Activated CD8-positive, alpha-beta memory T cell treated with anti-CD3 and anti-CD28 coated beads for 48 hours (primary cell): ENCODE measurements at regions not wholly inside any gene's neighbourhood (a gene's known extent, or its start where the extent isn't known, plus 50 kb on each side); places are given as distances from the start of the nearest gene placed in this dataset.

Source experiments
- DNase-seq, 3 experiments: peaks; one replicate each; pipeline ENCODE4 v3.0.0-alpha.2; 2020; ENCODE audit warnings: low read depth in 2 of 3, low spot score in 2 of 3

DNA sequence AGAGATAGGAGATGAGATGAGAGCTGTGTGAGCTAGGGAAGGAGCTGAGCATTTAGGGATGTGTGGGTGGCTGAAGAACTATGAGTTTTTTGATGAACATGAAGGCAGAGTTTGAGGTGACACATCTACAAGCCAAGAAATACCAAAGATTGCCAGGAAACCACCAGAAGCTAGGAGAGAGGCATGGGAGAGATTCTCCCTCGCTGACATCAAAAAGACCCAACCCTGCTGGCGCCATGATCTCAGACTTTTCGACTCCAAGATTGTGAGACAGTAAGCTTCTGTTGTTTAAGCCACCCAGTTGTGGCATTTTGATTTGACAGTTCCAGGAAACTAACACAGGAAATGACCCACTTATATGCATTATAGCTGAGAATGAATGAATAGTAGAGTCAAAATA is 790.9 kb downstream of the TFAP2A start:
- DNase-seq = no peak

DNA sequence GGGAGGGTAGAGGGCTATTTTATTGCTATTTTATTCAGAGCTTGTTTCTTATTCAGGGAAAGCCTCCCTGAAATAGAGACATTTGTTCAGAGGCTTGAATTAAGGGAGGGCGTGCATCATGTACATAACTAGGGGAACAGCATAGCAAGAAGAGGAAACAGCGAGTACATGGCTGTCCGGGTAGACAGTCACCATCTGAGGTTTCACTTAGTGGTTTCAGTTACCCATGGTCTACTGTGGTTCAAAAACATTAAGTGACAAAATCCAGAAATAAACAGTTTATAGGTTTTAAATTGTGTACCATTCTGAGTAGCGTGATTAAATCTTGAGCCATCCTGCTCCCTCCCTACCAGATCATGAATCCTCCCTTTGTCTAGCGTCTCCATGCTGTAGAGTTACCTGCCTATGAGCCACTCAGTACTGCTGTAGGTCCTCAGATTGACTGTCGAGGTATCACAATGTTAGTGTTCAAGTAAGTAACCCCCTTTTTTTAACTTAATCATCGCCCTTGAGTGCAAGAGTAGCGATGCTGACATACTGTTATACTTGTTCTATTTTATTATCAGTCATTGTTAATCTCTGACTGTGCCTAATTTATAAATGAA is 791.5 kb downstream of the TFAP2A start:
- no peak for DNase-seq

GRCh38 chr6:9621276-9621675 is 793.6 kb downstream of the TFAP2A start:
- no peak for DNase-seq

- DNase-seq = no peak
Observed at GRCh38 chr6:9620687-9621086, 794.2 kb downstream of the TFAP2A start.

DNA sequence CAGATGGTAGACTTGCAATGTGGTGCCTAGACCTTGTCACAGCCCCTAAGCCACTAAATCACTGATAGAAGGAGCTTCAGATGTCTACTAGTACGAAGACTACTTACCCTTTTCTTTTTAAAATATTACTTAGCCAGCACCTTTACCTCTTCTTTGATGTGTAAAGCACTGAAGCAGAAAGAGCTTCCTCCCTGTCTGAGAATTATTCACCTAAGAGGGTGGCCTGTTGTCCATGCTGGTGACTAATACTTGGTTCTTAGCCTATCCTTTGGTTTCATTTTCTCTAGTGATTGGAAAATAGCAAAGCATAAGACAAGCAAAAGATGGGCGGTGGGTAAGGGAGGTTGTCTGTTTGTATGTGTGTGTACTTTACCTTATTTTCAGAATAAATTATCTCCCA is 794.6 kb downstream of the TFAP2A start:
- DNase-seq = no peak

GRCh38 chr6:9614778-9615177 is 800.1 kb downstream of the TFAP2A start:
- no peak for DNase-seq

GRCh38 chr6:9612489-9612888 is 802.4 kb downstream of the TFAP2A start:
- no peak for DNase-seq

GRCh38 chr6:9610620-9611415 is 804.1 kb downstream of the TFAP2A start:
- no peak for DNase-seq

GRCh38 chr6:9606435-9607134 is 808.3 kb downstream of the TFAP2A start:
- no peak for DNase-seq

GRCh38 chr6:9594746-9595145 is 820.1 kb downstream of the TFAP2A start:
- DNase-seq = no peak

- DNase-seq = no peak
Observed at GRCh38 chr6:9593554-9593953, 821.3 kb downstream of the TFAP2A start.

- no peak for DNase-seq
Observed at GRCh38 chr6:9583753-9584352, 831.0 kb downstream of the TFAP2A start.

GRCh38 chr6:9581155-9581554 is 833.7 kb downstream of the TFAP2A start:
- DNase-seq = no peak

- no peak for DNase-seq
Observed at GRCh38 chr6:9576521-9576920, 838.4 kb downstream of the TFAP2A start.

DNA sequence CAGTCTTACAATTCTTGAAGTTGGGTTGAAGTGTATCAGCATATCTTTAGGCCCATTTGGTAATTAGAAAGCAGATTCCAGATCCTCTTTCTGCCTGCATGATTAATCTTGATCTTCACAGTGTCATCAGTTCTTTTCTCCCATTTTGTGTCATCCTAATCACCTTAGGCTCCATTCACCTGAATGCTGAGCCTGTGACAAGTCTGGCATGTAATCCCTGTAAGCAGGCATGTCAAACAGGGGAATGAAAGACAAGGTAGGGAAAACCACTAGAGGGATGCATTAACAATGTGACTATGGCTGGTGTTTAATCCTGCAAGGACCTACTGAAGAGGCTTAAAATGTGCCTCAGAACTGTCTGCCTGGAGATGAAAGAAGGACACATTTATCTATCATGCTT is 848.8 kb downstream of the TFAP2A start:
- DNase-seq = no peak

DNA sequence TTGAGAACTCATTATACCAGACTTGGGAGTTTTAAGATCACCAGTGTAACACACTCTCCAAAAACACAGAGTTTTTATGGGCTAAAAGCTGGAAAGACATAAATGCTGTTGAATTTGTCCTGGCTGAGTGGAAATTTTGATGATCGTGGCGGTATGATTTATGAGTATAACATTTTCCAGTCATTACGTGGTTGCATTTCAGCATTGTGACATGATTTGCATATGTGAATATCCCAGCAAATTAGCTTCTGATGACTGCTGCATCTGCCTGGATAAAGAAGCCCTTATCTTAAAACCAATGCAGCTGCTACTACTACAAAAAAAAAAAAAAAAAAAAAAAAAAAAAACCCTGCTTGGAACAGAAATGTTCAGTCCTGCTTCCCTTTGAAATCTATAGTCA is 850.9 kb downstream of the TFAP2A start:
- DNase-seq = no peak

DNA sequence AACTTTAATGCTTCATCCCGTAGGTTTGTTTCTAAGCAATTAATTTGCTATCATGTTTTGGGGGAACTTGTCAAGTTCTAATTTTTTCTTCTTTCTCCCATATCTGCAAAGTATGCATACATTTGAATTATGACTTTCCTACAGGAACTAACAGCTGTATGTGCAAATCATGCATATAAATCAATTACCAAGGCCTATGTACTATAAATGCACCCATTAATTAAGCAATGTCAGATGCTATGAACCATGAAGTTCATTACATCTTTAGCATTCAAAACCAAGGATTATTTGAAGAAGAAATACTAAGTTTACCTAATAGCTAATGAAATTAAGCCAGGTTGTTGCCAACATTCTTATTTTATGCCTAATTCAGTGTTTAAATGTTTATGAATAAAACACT is 851.3 kb downstream of the TFAP2A start:
- no peak for DNase-seq

DNA sequence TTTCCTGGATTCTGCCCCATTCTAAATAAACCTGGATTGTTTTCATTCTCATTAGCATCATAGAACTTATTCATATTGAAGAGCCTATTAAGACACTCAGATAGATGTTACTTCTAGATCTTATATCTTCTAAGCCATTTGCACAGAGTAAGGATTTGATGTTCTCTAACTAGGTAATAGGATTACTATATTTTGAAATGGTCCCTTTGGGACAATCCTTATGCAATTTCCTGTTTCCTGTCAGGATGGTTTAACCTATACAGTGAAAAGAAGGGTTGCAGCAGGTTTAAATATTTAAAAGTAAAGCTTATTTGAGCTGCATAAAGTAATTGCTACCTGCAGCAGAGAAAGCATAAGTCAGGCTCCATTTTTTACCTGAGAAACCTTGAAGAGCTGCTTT is 860.1 kb downstream of the TFAP2A start:
- no peak for DNase-seq

DNA sequence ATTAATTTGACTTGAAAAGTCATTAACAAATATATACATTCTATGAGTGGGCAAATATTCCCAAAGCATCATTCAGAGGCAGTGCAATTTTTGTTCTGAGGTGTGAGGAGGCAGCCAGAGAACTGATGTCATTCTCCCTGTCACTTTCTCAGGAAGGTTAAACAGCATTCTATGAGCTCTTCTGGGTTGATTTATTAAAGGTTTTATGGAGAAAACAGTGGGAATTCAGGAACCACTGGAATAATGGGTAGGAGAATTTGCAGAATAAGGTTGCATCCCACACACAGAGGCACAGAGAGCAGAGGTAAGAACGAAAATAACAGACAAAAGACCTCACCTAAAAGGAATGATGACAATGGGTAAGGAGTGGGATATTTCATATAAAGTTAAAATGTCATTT is 860.6 kb downstream of the TFAP2A start:
- no peak for DNase-seq

DNA sequence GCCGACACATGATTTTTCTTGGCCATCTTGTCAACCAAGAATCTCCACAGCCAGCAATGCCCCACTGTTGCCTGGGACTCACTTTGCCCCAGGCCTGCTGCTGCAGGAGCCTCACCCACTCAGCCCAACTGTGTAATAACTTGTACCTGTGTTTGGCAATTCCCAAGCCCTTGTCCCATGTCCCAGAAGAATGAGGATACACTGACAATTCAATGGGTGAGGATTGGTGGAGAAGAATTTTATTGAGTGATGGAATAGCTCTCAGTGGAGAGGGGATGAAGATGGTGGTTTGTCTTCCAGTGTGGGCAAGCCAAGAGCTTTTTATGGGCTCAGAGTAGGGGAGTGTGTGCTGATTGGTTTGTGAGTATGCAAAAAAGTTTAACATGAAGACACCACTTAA is 861.9 kb downstream of the TFAP2A start:
- no peak for DNase-seq

DNA sequence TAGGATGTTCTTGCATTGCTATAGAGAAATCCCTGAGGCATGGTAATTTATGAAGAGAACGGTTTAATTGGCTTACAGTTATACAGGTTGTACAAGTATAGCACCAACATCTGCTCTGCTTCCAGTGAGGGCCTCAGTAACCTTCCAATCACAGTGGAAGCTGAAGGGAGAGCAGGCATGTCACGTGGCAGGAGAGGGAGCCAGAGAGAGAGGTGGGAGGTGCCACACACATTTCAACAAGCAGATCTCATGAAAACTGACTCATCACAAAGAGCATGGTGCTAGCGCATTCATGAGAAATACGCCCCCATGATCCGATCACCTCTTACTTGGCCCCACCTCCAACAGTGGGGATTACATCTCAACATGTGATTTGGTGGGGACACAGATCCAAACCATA is 871.2 kb downstream of the TFAP2A start:
- DNase-seq = no peak

DNA sequence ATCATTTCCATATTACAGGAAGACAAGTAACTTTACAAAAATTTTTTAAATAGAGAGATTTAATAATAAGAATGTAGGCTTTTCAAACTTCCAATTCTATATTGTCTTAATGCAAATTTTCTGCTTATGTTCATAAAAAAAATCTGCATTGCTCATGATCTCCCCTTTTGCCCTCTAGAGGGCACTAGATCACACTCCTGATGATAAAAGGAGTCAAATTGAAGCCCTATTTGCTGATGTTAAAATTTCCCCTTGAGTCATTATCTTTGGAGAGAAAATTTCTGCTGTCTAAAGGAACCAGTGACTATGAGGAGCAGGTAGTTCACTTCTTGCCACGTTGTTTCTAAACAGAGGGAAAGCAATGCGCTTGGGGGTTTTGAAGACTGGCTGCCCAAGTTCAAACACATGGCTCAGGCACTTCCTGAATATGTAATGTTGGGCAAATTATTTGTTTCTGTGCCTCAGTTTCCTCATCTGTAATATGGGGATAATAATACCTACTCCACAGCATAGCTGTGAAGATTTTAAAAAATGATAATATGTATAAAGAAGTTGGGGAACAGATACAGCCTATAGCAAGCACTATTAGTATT is 874.2 kb downstream of the TFAP2A start:
- no peak for DNase-seq
